Tibial nerve (tissue), 4 donors: ENCODE measurements at regions not wholly inside any gene's neighbourhood (a gene's known extent, or its start where the extent isn't known, plus 50 kb on each side); places are given as distances from the start of the nearest gene placed in this dataset.

Experiments
- DNase-seq, 2 donors: peaks; one replicate each; pipeline ENCODE4 v3.0.0-alpha.2; 2019; ENCODE audit warnings: low spot score in 2 of 2
- H3K27ac ChIP-seq, 4 donors: fragments of 200-600 bp; sonication (generic) in 3 of 4; one replicate each; pipeline ENCODE4 v1.5.1; 2017 to 2019; ENCODE audit warnings: mild to moderate bottlenecking in 1 of 4
- H3K27me3 ChIP-seq, 2 donors: fragments of 200-600 bp; sonication (generic) in 1 of 2; one replicate each; pipeline versions ENCODE4 v1.5.1 to v1.6.0; 2017 to 2019
- H3K36me3 ChIP-seq, 3 donors: fragments of 200-600 bp; sonication (generic); one replicate each; pipeline ENCODE4 v1.5.1; 2018 to 2019
- H3K4me1 ChIP-seq, 4 donors: fragments of 200-600 bp; sonication (generic) in 3 of 4; one replicate each; pipeline ENCODE4 v1.5.1; 2017 to 2019
- H3K4me3 ChIP-seq, 4 donors: fragments of 200-600 bp; sonication (generic) in 3 of 4; one replicate each; pipeline ENCODE4 v1.5.1; 2017 to 2019; ENCODE audit warnings: mild to moderate bottlenecking in 1 of 4, moderate library complexity in 1 of 4
- H3K9me3 ChIP-seq, 4 donors: fragments of 200-600 bp; sonication (generic) in 3 of 4; one replicate each; pipeline ENCODE4 v1.5.1; 2017 to 2019
- EP300 ChIP-seq, 2 donors: sonication (generic); formaldehyde crosslinking; IDR thresholded peaks; one replicate each; pipeline ENCODE4 v1.6.1; 2017; ENCODE audit warnings: antibody characterized with exemption in 2 of 2, mild to moderate bottlenecking in 1 of 2
- POLR2A ChIP-seq, 2 donors: fragments of 450-650 bp; IDR thresholded peaks; one replicate each; pipeline ENCODE4 v1.6.1; 2017; ENCODE audit warnings: antibody characterized with exemption in 2 of 2, mild to moderate bottlenecking in 2 of 2, moderate library complexity in 2 of 2
- WGBS, 2 donors: methylation state at CpG; one replicate each; pipeline ENCODE4 v1.1.5; 2018; 5-methylcytosine and 5-hydroxymethylcytosine counted together
- TF ChIP-seq, protein P1 (sequence below), 5 experiments: fragments of 200-600 bp in 3 of 5; fragments of 450-650 bp in 2 of 5; sonication (generic) in 3 of 5; IDR thresholded peaks; one replicate each; pipeline ENCODE4 v1.5.1; 2016 to 2019; ENCODE audit warnings: antibody characterized with exemption in 5 of 5, mild to moderate bottlenecking in 3 of 5, moderate library complexity in 2 of 5

DNA sequence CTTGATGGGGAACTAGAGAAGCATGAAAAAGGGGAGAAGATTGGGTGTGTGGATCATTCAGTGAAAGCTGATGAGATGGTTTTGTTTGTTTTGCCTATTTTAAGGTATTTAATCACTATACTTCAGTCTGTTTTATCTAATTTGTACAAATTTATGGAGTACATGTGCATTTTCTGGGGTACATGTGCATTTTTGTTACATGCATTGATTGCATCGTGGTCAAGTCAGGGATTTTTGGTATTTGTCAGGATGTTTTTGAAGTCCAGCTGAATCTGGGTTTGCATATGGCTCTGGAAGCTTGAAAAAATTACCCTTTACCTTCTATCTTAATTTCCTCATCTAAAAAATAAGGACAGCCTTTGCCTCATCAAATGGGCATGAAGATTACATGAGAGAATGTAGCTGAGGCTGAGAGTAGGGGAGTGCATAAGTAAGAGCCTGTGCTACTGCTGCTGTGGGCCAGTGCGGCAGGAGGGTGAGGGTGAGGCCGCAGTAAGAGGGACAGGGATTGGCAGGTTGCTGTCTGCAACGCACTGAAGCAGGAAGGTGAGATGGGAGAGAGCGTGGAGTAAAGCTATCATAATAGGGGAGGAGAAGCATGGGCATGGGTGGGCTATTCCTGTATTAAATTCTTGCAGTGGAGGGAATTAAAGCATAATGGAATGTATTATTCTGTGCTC, 139.8 kb downstream of the NPR3 start:
- Histone ChIP-seq H3K4me3 (no peak overlapping the region), H3K9me3 (no peaks in the 10 kb centered on the region), H3K27ac (no peak overlapping the region), H3K27me3 (no peaks in the 10 kb centered on the region), H3K4me1 (peaks cover 0 to 12% (median 0%) of the 10 kb centered on the region in 4 donors), H3K36me3 (no peaks in the 10 kb centered on the region)
- no peak for DNase-seq
- WGBS, 2 donors = 68 to 70% methylated on average over 5 of the region's 5 CpGs
- TF ChIP-seq, protein P1, sequence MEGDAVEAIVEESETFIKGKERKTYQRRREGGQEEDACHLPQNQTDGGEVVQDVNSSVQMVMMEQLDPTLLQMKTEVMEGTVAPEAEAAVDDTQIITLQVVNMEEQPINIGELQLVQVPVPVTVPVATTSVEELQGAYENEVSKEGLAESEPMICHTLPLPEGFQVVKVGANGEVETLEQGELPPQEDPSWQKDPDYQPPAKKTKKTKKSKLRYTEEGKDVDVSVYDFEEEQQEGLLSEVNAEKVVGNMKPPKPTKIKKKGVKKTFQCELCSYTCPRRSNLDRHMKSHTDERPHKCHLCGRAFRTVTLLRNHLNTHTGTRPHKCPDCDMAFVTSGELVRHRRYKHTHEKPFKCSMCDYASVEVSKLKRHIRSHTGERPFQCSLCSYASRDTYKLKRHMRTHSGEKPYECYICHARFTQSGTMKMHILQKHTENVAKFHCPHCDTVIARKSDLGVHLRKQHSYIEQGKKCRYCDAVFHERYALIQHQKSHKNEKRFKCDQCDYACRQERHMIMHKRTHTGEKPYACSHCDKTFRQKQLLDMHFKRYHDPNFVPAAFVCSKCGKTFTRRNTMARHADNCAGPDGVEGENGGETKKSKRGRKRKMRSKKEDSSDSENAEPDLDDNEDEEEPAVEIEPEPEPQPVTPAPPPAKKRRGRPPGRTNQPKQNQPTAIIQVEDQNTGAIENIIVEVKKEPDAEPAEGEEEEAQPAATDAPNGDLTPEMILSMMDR (IDR thresholded peaks at IDR 0.05) = no peak
- TF ChIP-seq EP300 (IDR thresholded peaks at IDR 0.05) (no peak), POLR2A (IDR thresholded peaks at IDR 0.05) (no peak)

DNA sequence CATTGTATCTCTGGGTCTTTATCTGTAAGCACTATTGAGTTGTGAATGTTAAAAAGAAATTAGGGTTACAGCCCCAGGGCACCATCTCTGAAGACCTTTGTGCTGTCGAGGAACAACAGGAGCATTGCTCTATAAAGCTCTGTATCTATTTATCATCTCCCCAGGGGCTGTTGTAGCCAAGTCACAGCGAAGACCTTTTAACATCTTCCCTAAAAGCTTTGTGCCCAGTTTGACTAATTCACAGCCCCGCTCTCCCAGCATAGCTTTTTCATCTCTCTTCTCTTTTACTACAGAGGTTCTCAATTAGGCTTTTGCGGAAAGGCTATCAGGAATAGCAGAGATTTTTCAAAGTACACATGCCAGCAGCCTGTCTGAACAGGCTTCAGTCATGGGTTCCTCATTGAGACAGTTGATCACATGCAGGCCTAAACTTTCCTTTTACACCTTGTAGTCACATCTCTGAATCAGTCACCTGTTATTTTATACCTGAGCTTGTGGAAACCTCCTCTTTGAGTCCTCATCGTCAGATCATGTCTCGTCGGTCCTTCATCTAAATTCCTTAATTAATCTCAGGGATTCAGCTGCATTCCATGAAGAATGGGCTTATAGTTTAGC, 140.5 kb downstream of the NPR3 start:
- Histone ChIP-seq H3K36me3 (no peaks in the 10 kb centered on the region), H3K27ac (peak overlapping the region in 1 of 4 donors; percentile 64), H3K4me1 (peaks cover 0 to 12% (median 0%) of the 10 kb centered on the region in 4 donors), H3K27me3 (no peaks in the 10 kb centered on the region), H3K9me3 (no peaks in the 10 kb centered on the region), H3K4me3 (no peak overlapping the region)
- TF ChIP-seq, protein P1 (IDR thresholded peaks at IDR 0.05) = no peak
- no peak for TF ChIP-seq POLR2A (IDR thresholded peaks at IDR 0.05)
- no peak for TF ChIP-seq EP300 (IDR thresholded peaks at IDR 0.05)
- no peak for DNase-seq
- WGBS, 2 donors = 59 to 63% methylated on average over 7 of the region's 7 CpGs

DNA sequence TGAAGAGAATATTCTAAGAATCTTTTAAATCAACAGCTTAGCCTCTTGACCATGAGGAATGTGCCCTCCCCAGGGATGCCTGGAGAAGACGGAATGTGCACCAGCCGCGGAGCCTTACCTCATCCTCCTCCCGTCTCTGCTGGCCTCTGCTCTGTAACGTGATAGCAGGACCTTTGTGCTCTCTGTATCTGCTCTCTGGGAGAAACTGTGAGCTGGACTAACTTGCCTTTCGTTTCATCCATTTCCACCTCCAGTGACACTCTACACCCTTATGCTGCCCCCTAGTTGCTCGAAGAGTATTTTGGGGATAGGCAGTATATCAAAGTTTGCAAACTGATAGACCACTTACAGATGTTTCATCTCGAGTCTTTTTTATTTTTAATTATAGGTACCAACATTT, 141.4 kb downstream of the NPR3 start:
- Histone ChIP-seq H3K36me3 (no peaks in the 10 kb centered on the region), H3K27ac (peak overlapping the region in 1 of 4 donors; percentile 64), H3K27me3 (no peaks in the 10 kb centered on the region), H3K4me3 (no peak overlapping the region), H3K4me1 (peaks cover 0 to 12% (median 0%) of the 10 kb centered on the region in 4 donors), H3K9me3 (peaks cover 0 to 8% (median 0%) of the 10 kb centered on the region in 4 donors)
- peak; percentile 64 to 67 for DNase-seq
- TF ChIP-seq POLR2A (IDR thresholded peaks at IDR 0.05) (no peak), EP300 (IDR thresholded peaks at IDR 0.05) (peak; percentile 40 to 76)
- TF ChIP-seq, protein P1 (IDR thresholded peaks at IDR 0.05) = peak in 3 of 5 experiments; percentile 17 to 24 (median 22)
- WGBS, 2 donors = 8% methylated on average over 8 of the region's 8 CpGs

- H3K36me3 ChIP-seq = no peaks in the 10 kb centered on the region
- peaks cover 0 to 11% (median 0%) of the 10 kb centered on the region in 4 donors for H3K9me3 ChIP-seq
- no peak for TF ChIP-seq EP300 (IDR thresholded peaks at IDR 0.05)
- TF ChIP-seq, protein P1 (IDR thresholded peaks at IDR 0.05) = no peak
- no peak for TF ChIP-seq POLR2A (IDR thresholded peaks at IDR 0.05)
- no peaks in the 10 kb centered on the region for H3K27me3 ChIP-seq
- peak overlapping the region in 1 of 4 donors; percentile 46 for H3K27ac ChIP-seq
- DNase-seq = no peak
- no peak overlapping the region for H3K4me3 ChIP-seq
- 48 to 74% methylated on average over 1 of the region's 1 CpG for WGBS, 2 donors
- peaks cover 0 to 12% (median 0%) of the 10 kb centered on the region in 4 donors for H3K4me1 ChIP-seq
Observed at GRCh38 chr5:32852976-32853375, 141.9 kb downstream of the NPR3 start.

DNA sequence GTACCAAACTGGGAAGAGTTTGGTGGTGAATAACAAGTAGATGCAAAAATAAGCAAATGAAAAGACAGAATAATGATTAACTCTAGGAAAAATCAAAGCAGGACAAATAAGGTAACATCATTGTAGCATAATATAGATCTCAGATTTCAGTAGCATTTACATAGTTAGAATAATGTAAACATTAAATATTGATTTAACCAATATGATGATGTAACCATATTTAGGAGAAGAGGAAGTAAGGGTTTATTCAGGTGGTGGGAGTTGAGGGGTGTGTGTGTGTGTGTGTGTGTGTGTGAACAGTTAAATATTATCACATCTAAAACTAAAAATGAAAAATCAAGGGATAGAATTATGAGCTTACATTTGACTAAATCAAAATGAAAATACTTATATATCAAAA, 143.4 kb downstream of the NPR3 start:
- H3K4me3 ChIP-seq = no peak overlapping the region
- H3K9me3 ChIP-seq = peaks cover 0 to 26% (median 4%) of the 10 kb centered on the region in 4 donors
- no peak for TF ChIP-seq POLR2A (IDR thresholded peaks at IDR 0.05)
- no peak for TF ChIP-seq EP300 (IDR thresholded peaks at IDR 0.05)
- TF ChIP-seq, protein P1 (IDR thresholded peaks at IDR 0.05) = no peak
- H3K27ac ChIP-seq = no peak overlapping the region
- no peak for DNase-seq
- peaks cover 0 to 12% (median 0%) of the 10 kb centered on the region in 4 donors for H3K4me1 ChIP-seq
- no peaks in the 10 kb centered on the region for H3K27me3 ChIP-seq
- H3K36me3 ChIP-seq = no peaks in the 10 kb centered on the region
